DOHH2 (cell line): ENCODE measurements at regions not wholly inside any gene's neighbourhood (a gene's known extent, or its start where the extent isn't known, plus 50 kb on each side); places are given as distances from the start of the nearest gene placed in this dataset.

Experiments used
- CTCF ChIP-seq: fragments of 200-600 bp; sonication (generic); IDR thresholded peaks from one replicate; pipeline ENCODE4 v1.5.1; 2014; ENCODE audit warnings: antibody characterized with exemption, mild to moderate bottlenecking, low read depth, low read length; ENCODE audit not compliant: poor library complexity, severe bottlenecking
- EZH2phosphoT487 ChIP-seq: fragments of 200-600 bp; sonication (generic); IDR thresholded peaks from 2 replicates; pipeline ENCODE4 v1.6.1; 2017; ENCODE audit warnings: borderline replicate concordance, mild to moderate bottlenecking, antibody characterized with exemption, low read length, moderate library complexity, mixed read lengths

- TF ChIP-seq EZH2phosphoT487, result no peak
- TF ChIP-seq CTCF, result no peak
Observed at GRCh38 chr1:209183195-209183594, 400.3 kb upstream of the CAMK1G start.
